ENCODE measurements at regions not wholly inside any gene's neighbourhood (a gene's known extent, or its start where the extent isn't known, plus 50 kb on each side); places are given as distances from the start of the nearest gene placed in this dataset.

DNA sequence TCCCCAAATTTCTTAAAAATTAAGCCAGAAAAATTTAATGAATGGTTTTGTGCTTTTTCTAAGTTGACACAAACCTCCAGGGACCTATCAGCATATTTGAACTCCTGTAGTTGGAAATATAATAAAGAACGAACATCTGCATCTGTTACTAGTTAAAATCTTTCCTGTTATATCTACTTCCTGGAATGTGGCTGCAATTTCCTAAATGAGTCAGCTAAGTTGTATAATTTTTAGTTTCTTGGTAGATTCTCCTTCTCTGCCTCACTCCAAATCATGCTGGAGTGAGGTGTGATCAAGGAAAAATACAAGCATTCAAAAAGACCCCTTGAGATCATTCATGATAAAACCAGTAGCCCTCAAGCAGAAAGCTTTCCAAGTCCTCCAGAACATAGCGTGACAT lies 106.2 kb upstream of the MCTP2 start:
- no peak for TF ChIP-seq POLR2A (IDR thresholded peaks at IDR 0.05; ENCODE audit: low read length)
- TF ChIP-seq GATA1 (IDR thresholded peaks at IDR 0.05; ENCODE audit: low read depth, low read length): no peak
- DNase-seq: no peak

DNA sequence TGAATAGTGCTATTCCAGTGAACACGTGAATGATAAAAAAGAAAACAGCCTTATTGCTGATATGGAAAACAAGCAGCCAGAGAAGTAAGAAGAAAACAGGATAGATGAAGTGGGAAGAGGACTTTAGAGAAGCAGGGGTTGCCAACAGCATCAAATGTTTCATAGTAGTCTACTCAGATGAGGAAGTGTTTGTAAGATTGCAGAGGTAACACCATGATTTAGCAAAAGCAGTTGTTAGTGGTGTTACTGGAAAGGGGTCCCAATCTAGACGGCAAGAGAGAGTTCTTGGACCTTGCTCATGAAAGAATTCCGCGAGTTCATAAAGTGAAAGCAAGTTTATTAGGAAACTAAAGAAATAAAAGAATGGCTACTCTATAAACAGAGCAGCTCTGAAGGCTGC lies 108.8 kb upstream of the MCTP2 start:
- no peak for DNase-seq

DNA sequence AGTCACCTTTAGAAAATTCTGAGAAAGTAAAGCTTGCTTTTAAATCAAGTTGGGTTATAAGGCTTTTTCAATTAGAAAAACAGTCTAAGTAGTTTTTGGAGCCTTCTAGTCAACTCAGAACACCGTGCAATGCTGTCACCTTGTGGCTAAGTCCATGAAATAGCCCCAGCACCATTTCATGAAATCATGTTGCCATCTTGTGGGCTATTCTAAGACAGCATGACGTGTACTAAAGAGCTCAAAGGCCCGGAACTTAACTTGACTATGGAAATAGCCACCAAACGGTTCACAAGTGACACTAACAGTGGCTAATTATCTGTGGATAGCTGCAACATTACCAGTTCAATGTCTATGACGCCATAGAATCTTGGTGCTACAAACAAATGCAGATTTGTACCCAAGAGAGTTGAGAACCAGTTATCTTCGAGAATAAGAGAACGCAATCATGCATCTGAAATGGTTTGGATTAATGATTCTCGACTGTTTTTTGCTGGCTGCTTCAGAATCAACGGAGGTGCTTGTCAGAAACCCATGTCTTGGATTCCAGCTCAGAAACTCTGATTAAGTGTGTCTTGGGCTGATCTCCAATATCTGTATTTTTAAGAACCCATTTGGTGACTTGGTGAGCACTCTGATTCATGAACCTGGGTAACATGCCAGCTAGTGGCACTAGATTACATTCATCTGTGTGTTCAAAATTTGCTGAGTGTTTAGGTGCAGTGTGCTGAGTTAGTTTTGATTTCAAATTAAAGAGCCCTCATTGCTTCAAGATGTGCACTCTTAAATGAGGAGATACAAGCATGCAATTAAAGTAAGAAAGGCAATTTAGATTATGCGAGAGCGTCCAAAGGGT lies 111.2 kb upstream of the MCTP2 start:
- peak; percentile 64 to 76 for DNase-seq
- TF ChIP-seq GATA1 (IDR thresholded peaks at IDR 0.05; ENCODE audit: low read depth, low read length) (no peak), POLR2A (IDR thresholded peaks at IDR 0.05; ENCODE audit: low read length) (no peak)

More for the DNA sequence above, 108.8 kb upstream of the MCTP2 start:
- TF ChIP-seq POLR2A (IDR thresholded peaks at IDR 0.05; ENCODE audit: low read length) (no peak), GATA1 (IDR thresholded peaks at IDR 0.05; ENCODE audit: low read depth, low read length) (no peak)

DNA sequence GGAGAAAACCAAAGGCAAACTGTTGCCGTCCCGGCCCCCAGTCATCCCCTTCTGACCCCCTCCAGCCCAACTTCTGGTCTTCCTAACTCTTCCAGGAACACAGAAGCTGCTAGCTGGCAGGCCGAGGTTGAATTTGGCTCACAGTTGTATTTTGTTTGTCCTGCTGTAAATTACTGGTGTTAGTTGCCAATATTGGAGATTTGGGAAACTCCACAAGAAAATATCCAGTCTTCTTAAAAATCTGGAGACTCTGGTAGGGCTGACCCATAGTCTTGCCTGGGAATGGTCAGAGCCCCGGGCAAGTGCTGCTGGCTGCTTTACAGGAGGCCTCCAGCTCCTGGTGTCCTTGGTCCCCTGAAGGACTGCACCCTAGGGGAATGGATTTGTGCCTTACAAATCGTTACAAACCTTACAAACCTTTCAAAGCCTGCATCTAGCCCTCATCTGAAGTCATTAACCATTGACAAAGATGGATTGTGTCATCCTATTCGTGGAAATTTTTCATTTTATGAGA lies 112.0 kb upstream of the MCTP2 start:
- no peak for DNase-seq
- TF ChIP-seq POLR2A (IDR thresholded peaks at IDR 0.05; ENCODE audit: low read length): no peak
- no peak for TF ChIP-seq GATA1 (IDR thresholded peaks at IDR 0.05; ENCODE audit: low read depth, low read length)

DNA sequence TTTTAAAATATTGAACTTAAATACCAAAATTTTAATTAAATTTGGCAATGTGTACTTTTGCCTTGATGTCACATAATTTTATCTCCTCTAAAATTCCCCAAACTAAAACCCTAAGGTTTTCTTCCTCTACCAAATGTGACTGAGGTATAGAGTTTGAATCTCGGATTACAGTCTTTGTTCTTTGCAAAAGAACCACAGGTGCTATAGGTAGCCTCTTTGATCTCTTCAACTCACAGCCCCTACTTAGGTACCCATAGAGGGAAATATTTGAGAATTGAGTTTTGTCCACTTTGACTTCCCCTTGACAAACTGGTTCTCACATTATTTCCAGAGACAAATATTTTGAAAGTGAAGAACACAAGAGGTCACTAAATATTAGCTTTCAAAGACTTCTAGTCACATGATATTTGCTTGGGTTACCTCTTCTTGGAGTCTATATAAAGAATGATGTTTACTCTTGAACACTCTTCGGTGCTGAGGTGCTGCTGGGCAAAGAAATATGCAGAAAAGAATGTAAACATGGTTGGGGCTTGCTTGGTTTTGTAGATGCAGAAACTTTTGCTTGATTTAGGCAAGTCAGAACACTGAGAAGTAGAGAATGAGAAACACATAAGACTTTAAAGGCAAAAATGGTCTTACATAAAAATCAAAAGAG lies 120.8 kb upstream of the MCTP2 start:
- DNase-seq: no peak
- TF ChIP-seq GATA1 (IDR thresholded peaks at IDR 0.05; ENCODE audit: low read depth, low read length) (no peak), POLR2A (IDR thresholded peaks at IDR 0.05; ENCODE audit: low read length) (no peak)

DNA sequence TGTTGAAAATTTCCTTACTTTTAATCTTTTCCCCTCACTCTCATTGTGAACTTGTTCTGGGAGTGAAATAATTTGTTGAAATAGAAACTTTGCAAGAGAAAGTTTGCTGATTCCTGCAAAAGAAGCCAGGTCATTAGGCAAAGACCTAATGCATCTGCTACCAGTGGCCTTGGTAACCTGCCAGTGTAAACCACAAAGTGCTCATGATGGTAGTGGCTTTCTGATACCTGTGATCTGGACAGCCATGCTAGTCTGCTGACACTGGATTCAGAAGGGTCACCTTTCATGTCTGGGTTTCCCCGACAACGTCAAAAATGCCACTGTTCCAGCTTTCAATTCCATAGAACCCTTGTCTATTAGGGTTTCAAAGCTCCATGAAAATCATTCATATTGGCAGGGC lies 123.7 kb upstream of the MCTP2 start:
- TF ChIP-seq POLR2A (IDR thresholded peaks at IDR 0.05; ENCODE audit: low read length) (no peak), GATA1 (IDR thresholded peaks at IDR 0.05; ENCODE audit: low read depth, low read length) (no peak)

DNA sequence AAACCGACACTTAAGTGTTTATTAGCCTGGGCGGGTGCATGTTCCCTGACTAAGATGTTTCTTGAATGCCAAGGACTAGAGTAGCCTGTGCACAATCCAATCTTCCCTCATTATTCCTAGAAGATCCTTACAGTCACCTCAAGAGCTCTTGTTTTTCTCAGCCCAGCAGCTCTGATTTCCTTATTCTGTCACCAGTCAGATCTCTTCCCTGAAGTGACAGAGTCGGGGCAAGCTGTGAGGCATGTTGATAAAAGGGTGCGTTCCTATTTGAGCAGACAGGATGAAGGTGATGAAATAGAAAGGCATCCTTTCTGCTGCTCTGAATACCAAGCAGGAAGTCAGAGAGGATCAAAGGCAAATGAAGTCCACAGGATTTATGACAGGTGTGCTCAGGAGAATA lies 125.6 kb upstream of the MCTP2 start:
- no peak for TF ChIP-seq GATA1 (IDR thresholded peaks at IDR 0.05; ENCODE audit: low read depth, low read length)
- TF ChIP-seq POLR2A (IDR thresholded peaks at IDR 0.05; ENCODE audit: low read length): no peak
- no peak for DNase-seq

More for the DNA sequence above, 123.7 kb upstream of the MCTP2 start:
- no peak for DNase-seq

DNA sequence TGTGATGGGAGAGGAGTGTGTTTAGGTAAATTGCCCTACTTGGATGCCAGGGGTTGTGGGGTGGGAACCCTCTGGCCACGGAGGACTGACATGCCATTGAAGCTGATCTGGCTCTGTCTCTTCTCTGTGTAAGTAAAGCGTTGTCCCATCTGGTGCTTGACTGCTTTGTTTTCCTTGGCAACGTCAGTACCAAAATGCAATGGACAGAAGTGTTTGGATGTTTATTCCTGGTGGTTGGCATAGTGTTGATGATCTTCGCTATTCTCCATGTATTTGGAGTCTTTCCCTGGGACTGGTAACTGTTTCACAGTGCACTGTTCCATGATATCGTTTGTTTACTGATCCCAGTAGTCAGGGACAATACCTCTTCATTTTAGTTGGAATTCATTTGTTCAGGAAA lies 130.5 kb upstream of the MCTP2 start:
- TF ChIP-seq GATA1 (IDR thresholded peaks at IDR 0.05; ENCODE audit: low read depth, low read length) (no peak), POLR2A (IDR thresholded peaks at IDR 0.05; ENCODE audit: low read length) (no peak)

DNA sequence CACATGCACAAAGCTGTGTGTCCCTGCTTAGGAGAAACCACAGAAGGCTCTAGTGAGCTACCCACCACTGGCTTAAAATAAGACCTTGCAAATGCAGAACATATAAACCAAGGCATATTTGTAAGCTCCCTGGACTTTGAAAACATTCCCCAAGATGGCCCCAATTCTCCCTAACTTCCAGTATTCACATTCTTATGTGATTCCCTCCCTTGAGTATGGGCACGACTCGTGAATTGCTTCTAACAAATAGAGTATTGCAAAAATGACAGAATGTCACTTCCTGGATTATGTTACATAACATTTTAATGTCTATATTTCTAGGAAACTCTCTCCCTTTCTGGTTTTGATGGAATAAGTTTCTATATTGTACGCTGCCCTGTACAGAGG lies 131.8 kb upstream of the MCTP2 start:
- DNase-seq: no peak
- TF ChIP-seq POLR2A (IDR thresholded peaks at IDR 0.05; ENCODE audit: low read length) (no peak), GATA1 (IDR thresholded peaks at IDR 0.05; ENCODE audit: low read depth, low read length) (no peak)

More for the DNA sequence above, 130.5 kb upstream of the MCTP2 start:
- no peak for DNase-seq

DNA sequence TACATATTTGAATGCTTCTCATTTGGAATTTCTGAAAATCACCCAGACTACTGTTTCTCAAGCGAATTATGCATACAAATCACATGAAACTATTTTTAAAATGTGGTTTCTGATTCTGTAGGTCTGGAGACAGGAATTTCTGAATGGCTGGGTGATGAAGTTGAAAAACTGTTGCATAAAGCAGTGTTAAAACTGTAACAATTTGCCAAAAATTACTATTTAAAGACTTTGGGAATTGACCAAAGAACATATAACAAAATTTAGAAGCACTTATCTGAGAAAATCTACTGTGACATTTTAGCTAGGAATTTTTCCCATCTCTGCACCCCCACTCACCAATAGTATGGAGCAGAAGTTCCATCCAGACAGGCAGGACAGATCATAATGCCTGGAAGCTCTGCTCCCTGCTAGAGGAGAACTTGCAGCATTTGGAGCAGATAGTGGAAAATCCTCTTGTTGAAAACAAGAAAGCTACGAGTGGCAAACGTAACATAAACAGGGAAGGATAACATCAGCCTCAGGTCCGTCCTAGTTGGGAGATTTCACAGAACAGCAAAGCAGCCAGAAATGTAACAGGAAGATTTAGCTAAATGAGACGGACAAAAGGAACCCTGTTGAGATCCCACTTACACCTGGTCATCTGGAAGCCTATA lies 132.3 kb upstream of the MCTP2 start:
- no peak for DNase-seq
- TF ChIP-seq POLR2A (IDR thresholded peaks at IDR 0.05; ENCODE audit: low read length): no peak
- TF ChIP-seq GATA1 (IDR thresholded peaks at IDR 0.05; ENCODE audit: low read depth, low read length): no peak

DNA sequence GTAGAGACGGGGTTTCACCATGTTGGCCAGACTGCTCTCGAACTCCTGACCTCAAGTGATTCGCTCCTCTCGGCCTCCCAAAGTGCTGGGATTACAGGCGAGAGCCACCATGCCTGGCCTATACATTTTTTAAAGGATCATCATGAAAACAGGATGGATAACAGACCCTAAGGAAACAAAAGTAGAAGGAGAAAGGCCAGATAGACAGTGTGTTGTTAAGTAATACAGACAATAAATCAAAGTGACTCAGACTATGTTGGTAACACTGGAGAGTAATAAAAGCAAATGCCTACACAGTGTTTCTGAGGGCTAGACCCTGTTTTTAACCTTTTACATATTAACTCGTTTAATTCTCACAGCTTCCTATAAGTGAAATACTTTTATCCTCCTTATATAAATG lies 133.8 kb upstream of the MCTP2 start:
- TF ChIP-seq GATA1 (IDR thresholded peaks at IDR 0.05; ENCODE audit: low read depth, low read length) (no peak), POLR2A (IDR thresholded peaks at IDR 0.05; ENCODE audit: low read length) (no peak)
- DNase-seq: no peak

DNA sequence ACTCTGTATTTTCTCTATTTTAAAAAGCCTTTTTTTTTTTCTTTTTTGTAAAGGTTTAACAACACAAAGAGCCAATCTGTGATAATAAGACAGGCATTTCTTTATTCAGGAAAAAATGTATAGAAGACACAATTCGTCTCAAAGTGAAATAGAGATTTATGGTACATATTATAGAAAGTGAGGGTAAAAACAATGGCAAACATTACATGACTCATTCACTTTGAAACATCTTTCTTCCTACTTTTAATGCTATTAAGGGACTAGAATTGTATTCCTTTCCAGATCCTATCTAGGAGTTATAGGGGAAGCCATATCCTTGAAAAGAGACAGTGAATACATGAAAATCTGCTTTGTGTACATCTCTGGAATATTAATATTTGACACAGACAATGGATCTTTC lies 137.1 kb upstream of the MCTP2 start:
- DNase-seq: no peak
- TF ChIP-seq GATA1 (IDR thresholded peaks at IDR 0.05; ENCODE audit: low read depth, low read length) (no peak), POLR2A (IDR thresholded peaks at IDR 0.05; ENCODE audit: low read length) (no peak)

DNA sequence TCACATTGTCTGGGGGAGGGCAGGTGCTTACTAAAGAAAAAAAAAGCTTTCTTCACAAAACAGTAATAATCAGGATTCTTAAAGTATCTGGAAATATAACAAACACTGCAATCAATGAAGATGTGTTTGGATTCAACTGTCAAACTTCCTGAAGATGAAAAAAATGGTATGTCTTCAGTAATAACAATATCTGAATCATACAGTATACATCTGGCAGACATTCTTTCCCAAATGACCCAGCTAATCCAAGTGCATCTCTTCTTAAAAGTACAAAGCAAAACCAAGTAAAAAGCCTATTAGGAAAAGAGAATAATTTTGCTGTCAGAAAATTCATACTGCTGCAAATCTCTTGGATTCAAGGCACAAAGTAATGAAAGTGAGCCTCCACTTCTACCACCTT lies 145.0 kb upstream of the MCTP2 start:
- DNase-seq: no peak
- TF ChIP-seq GATA1 (IDR thresholded peaks at IDR 0.05; ENCODE audit: low read depth, low read length): no peak

DNA sequence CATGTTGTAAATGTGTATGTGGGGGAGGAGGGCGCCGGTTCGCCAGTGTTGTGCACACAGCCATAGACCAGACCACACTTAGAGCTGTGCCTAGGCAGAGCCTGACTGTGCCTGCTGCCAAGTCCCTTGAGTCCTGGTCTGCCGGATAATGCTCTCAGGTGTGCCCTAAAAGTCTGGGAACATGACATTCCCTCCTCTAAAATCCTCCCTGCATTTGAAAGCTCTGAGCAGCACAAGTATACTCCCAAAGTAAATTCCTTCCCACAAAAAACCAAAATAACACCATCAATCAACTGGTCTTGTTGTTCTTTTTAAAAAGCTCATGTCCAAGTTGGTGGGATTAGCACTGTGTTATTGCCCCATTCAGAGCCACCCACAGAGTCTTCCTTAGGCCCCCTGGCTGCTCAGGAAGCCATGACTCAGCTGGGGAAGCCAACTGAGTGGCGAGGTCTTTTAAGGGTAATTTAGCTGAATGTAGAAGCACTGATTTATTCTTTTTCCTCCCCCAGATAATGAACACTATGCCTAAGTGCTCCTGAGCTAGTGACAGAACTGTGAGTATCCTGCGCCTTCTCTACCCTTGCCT lies 147.8 kb upstream of the MCTP2 start:
- no peak for DNase-seq
- no peak for TF ChIP-seq GATA1 (IDR thresholded peaks at IDR 0.05; ENCODE audit: low read depth, low read length)
- TF ChIP-seq POLR2A (IDR thresholded peaks at IDR 0.05; ENCODE audit: low read length): no peak

Measured in erythroblast (primary cell).